ENCODE measurements at regions not wholly inside any gene's neighbourhood (a gene's known extent, or its start where the extent isn't known, plus 50 kb on each side); places are given as distances from the start of the nearest gene placed in this dataset.
A peak's percentile ranks its signal among the peaks of the same experiment; 100 is the strongest.
"Not testable (repeated sequence)": the region's sequence is repeated elsewhere in the genome, so short reads cannot be mapped to it uniquely, and the experiment has no call there.

DNA sequence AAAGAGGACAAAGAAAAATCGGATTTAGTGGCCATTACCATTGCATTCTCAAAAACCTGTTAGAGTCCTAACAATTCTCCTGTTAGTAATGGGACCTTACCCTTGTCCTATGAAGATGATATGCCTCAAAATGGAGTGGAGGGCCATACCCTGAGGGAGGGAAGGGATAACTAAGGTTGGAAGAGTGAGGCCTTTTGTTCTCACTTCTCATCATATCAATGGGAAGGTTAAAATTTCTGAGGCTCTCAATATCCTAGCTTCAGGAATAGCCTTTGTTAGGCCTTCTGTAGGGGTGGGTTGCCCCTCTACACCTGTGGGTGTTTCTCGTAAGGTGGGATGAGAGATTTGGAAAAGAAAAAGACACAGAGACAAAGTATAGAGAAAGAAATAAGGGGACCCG is 109.4 kb upstream of the SGIP1 start:
- not testable (repeated sequence) for DNase-seq

DNA sequence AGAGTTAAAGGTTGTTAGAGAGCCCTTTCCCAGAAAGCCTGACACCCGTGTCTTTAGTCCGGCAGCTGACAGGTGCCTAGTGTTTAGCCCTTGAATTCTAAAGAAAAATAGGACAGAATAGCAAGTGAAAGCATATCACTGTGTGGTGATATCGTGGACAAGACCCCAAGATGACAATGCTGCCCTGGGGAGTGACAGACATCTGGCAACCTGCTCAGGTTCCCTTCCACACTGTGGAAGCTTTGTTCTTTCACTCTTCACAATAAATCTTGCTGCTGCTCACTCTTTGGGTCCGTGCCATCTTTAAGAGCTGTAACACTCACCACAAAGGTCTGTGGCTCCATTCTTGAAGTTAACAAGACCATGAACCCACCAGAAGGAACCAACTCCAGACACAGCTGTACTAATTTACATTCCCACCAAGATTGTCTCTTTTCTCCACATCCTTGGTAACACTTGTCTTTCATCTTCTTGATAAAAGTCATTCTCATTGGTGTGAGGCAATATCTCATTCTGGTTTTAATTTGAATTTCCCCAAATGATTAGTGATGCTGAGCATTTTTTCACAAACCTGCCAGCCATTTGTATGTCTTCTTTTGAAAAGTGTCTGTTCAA is 107.6 kb upstream of the SGIP1 start:
- DNase-seq = no peak

DNA sequence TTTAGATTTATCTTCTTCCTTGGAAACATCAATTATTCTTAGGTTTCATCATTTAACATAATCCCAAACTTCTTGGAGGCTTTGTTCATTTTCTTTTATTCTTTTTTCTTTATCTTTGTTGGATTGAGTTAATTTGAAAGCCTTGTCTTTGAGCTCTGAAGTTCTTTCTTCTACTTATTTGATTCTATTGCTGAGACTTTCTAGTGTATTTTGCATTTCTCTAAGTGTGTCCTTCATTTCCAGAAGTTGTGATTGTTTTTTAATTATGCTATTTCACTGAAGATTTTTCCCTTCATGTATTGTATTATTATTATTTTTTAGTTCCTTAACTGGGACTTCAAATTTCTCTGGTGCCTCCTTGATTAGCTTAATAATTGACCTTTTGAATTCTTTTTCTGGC is 103.1 kb upstream of the SGIP1 start:
- DNase-seq = not testable (repeated sequence)

DNA sequence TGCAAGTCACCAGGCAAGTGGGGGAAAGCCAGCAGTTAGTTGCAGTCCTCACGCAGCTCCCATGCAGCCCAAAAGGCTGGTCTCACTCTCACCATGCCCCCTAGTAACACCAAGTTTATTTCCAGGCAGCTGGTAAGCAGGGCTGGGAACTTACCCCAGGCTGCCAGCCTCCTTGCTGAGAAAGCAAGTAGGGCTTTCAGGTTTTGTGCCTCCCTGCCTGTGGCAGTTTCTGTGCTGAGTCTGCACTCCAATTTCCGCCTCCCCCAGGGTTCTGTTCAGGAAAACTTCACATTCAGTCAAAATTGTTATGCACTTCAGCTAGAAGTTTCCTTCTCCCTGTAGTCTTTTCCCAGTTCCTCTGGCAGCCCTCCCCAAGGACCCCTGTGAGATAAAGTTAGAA is 102.0 kb upstream of the SGIP1 start:
- DNase-seq = no peak

DNA sequence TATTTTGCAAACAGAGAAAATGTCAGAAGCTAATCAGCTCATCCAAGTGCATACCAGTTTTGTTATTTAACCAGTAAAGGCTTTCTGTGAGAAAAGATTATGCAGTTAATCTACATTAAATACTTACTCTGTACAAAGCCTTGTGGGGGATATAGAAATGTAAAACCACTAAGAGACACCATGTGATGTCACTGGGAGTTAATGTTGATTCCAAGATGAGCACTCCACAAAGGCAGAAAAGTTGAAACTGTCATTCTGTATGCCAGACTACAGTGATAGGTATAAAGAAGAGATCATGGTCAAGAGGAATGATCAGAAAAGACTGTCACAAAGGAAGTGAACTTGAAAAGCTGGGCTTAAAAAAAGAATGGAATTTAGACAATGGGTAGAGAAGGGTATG is 100.3 kb upstream of the SGIP1 start:
- DNase-seq = no peak

DNA sequence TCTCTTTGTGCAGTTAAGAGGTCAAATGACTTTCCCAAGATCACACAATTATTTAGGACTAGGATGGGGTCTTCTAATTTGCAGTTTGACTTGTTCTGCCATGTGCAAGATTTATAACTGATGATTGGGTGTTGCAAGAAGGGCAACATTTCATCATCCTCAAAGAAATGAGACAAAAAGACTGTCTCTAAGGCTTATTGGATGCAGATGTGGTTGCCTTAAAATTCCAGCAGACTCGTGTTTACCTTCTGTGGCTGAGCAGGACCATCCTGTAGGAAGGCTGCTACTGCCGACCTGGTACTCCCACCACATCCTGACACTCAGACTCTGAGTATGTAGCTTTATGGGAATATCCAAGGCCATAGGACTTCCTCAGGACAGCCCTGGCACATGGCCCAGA is 99.9 kb upstream of the SGIP1 start:
- DNase-seq = no peak

DNA sequence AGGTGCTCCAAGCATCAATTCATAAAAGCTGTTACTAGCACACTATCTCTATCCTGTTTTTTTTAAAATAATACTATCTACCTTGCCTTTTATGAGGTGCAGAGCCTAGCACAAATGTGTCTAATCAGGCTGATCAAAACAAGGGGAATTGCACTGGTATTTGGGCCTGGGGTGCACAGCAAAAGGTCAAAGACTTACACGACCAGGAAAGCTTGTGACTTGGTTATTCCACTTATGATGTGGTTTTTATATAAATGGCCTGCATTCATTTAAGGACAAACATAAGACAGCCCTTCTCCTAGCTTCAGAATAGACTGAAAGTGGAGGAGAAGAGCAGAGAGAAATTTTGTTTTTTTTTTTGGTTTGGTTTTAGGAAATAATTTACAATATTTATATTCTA is 98.4 kb upstream of the SGIP1 start:
- no peak for DNase-seq

DNA sequence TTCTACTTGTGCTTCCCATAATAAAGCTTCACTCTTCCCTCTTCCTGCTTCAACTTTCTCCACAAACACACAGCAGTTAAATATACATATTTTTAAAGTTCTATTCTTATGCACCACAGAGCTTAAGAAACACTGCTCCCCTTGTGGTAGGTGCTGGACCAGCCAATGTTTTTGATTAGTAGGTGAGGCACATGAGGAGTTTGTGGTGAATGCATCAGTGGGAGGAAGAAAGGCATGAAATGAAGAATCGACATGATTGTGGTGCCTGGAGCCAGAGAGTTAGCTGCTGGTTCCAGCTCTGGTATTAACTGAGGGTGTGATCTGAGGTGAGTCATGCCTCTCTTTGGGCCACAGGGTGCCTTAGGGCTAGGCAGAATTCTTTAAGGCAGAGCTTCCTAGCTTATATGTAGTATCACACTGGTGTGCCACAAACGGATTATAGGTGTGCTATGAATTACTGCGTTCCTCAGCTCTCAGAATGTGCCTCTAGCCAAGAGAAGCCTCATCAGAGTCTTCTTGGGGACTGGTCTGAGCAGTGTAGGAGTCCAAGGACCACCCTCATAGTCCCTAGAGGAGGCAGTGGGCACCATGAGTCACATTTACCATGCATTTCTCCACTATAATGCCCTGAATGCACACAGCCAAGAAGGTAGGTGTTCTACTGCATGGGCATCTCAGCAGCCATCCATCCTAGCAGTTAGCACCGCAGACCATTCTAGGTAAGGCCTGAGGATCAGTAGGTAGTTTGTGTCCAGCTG is 97.4 kb upstream of the SGIP1 start:
- peak; percentile 33 to 47 for DNase-seq

DNA sequence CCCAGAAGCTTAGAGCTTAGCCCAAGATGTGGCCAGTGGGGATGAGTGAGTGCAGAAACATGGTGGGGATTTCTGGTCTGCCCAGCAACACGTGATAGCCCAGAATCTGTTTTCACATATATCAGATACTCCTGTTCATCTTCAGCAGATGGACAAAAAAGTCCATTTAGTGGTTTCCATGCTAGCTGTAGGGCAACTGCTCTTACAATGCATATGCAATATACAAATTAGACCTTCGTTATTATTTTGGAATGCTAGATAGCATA is 96.9 kb upstream of the SGIP1 start:
- DNase-seq = no peak

DNA sequence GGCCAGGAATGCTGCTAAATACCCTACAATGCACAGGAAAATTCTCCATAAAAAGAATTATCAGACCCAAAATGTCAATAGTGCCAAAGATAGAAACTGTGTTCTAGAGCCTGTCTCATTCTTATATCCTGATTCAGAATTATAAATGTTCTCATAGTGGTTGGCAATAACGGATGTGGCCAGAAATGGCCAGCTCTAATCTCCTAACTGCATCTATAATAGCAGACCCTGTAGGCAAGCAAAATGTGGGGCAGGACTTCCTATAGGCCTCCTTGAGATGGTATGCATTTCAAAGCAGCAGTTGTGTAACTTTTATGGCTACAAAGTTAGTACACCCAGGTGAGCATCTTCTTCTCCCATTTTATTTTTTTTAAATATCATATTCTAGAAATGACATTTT is 95.9 kb upstream of the SGIP1 start:
- DNase-seq = no peak

DNA sequence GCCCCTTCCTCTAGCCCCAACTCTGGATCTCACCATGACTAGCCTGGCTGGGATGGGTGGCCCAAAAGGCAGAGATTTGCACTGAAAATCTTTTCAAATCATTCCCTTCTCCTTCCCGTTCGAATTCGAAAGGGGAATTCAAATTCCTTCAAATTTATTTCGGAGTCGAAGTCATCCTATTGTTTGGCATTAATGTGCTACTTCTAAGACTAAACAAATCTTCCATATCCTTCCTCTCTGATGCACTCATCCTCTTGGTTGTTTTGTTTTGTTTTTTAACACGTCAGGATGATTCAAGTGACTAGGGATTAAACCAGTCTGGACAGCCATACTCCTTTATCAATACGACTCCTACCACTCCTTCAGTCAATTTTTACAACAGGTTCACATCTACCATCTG is 95.5 kb upstream of the SGIP1 start:
- DNase-seq = no peak

DNA sequence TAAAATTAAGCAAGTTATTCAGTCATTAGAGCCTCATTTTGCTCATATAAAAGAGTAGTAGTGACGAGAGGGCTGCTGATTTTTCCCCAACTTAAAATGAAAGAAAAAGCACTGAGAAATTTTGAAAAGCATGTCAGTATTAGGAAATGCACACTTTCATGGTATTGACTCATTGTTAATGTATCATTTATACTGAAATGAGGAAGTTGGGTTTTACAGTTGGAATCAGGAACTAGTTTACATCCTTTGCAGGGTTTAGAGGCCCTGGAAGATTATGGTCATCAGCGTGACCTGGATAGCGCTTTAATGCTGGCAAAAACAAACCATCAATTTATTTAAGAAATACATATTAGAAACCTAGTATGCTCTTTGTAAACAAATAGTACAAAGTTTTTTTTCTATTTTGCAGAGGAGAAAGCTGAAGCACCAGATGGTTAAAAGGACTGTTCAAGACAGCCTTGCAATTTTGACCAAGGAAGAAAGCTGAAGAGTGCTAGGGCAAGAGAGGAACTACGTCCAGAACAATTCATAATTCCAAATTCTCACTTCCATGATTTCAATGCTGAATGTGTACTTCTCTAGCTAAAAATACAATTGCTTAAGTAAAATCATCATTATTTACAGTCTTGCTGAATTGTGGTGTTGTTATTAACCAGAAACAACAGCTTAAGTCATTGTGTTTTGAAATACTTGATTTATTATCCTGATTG is 94.8 kb upstream of the SGIP1 start:
- DNase-seq = no peak

DNA sequence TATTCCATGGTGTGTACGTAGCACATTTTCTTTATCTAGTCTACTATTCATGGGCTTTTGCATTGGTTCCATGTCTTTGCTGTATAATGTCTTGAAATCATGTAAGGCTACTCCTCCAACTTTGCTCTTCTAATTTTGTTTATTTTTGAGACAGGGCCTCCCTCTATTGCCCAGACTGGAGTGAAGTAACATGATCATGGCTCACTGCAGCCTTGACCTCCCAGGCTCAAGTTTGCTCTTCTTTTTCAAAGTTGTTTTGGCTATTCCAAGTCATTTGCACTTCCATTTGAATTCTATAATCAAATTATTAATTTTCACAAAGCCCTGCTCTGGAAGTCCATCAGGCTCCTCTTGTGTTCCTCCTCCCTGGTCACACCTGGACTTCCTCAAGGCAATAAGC is 90.2 kb upstream of the SGIP1 start:
- DNase-seq = no peak

DNA sequence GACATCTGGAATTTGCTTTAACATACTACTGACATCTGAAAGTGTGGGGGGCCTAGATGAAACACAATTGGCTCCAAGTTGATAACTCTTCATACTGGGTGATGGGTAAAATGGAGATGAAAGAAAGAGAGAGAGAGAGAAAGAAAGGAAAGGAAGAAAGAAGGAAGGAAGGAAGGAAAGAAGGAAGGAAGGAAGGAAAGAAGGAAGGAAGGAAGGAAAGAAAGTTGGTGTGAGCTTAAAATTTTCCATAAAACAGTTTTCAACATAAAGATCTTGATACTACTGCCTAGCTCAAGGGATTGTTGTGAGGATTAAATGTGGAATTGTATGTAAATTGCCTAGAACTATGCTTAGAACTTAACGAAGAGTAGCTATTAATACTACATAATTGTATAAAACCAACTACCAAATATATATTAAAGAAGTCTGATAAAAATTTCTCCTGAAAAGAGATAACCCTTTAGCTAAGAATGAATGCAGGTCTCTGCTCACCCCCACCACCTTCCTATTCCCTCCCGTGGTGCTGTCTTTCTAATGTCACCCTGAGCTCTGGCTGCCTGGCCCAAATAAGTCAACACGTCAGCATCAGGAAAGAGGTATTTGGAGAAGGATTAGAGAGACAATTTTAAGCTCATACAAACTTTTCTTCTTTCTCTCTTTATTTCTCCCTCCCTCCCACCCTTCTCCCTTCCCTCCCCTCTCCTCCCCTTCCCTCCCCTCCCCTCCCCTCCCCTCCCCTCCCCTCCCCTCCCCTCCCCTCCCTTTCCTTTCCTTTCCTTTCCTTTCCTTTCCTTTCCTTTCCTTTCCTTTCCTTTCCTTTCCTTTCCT is 89.3 kb upstream of the SGIP1 start:
- no peak for DNase-seq

DNA sequence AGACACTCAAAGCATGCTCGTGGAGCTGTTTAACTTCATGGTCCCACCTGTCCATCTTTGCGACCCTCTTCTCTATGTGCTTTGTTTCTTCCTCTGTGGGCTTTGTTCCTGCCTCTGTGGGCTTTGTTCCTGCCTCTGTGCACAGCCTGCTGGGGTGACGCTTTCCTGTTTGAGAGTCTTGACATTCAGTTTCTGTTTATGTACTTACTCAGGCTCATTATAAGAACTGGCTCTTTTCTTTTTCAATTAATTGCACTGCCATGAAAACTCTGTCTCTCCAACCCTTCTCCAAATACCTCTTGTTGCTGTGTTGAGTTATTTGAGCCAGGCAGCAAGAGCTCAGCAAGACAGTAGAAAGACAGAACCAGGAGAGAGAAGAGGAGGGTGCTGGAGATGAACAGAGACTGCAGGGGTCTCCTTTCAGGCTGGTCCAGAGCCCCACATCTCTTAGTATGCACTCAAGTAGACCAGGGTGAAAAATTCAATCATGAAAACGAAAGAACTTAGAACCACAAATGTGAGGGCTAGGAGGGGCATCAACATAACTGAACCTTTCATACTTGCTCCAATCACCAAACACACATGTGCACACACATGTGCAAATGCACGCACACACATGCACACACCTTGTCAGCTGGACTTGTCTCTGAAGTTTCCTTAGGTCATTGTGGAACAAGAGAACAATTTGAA is 88.3 kb upstream of the SGIP1 start:
- DNase-seq = peak; percentile 50 to 52

DNA sequence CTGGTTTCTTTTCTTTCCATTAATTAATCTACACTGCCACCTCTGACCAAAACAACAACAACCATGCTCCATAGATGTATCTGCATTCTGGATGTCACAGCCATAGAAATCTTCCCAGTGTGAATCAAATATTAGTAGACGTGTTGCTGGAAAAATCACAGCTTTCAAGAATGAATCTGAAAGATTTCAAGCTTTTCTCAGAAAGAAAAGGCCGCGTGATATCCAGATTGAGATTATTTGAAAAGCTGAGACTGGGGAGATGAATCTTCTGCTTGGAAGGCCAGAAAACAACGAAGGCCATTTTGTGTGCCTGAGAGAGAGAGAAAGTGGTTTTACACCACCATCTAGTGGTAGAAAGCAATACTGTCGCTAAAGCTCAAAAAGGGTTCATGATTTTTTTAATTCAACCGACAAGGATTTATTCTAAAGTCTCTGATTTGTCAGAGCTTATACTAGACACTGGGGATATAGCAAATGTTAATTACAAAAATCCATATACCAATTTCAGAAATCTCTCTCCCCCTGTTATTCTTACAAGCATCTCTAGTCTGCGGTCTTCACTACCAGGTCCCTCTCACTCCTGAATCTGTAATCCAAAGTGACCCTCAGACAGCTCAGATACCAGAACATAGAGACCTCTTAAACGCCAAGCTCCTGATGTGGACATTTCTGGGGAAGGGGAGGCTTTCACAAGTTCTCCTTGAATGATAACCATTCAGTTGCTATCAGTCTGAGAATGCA is 87.5 kb upstream of the SGIP1 start:
- DNase-seq = no peak

DNA sequence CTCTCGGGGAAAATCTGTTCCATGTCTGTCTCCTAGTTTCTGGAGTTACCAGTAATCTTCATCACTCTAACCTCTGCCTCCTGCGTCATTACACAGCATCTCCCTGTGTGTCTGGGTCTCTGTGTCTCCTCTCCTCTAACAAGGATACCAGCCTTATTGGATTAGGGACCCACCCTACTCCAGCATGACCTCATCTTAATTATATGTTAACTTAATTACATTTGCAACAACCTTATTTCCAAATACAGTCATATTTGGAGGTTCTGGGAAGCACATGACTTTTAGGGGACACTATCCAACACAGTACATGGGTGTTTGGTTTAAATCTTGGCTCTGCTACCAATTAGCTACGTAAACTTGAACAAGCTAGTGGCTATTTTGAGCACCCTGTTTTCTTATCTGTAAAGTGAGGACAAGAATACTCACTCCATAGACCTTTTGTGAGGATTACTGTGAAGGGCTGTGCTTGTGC is 83.9 kb upstream of the SGIP1 start:
- DNase-seq = no peak

DNA sequence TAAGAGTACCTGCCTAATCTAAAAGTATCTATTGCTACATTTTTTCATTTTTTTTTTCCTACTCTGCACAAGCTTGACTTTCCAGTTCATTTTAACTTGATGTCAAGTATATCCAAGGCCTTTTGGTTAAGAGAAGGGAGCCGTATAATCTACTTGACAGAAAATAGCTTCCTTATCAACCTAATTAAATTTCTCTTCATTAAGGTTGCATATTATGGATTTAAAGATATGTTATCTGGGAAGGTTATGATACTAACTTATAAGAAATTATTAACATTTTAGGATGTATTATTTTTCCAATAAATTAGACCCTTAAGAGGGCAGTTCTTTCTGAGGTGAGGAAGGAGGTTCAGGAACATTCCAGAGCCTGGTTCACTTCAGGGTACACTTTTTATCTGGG is 83.1 kb upstream of the SGIP1 start:
- DNase-seq = no peak

DNA sequence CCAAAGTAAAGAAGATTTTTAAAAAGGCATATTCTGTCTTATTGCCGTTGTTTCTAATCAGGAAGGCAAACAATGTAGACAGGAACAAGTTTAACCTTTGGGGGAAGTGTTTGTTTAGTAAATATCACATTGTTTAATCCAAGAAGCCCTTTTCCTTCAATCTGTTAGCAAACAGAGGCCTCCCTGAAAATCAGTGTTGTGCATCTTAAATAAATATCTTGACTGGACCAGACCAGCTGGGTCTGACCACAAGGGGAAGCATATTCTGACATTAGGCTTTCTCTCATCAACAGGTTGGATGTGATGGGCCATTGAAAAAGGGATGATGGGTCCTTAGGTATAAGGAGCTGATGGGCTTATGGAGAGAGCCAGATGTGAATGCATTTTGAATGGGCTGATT is 81.8 kb upstream of the SGIP1 start:
- no peak for DNase-seq

DNA sequence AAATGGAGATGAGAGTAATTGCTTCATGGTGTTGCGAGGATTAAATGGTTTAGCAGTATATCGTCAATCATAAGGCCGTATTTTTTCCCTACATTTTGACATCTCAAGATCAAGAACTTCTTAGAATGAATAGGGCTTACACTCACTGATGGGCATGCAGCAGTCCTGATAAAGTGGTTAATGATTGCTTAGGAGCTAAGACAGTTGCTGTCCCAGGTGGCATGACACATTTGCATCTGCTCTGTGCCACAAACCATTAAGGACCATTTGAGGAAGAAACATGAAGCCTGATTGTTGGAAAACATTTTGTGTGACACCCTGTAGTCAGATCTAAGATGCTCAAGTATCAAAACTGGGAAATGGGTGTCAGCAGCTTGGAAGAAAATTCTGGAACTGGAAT is 81.0 kb upstream of the SGIP1 start:
- DNase-seq = no peak

DNA sequence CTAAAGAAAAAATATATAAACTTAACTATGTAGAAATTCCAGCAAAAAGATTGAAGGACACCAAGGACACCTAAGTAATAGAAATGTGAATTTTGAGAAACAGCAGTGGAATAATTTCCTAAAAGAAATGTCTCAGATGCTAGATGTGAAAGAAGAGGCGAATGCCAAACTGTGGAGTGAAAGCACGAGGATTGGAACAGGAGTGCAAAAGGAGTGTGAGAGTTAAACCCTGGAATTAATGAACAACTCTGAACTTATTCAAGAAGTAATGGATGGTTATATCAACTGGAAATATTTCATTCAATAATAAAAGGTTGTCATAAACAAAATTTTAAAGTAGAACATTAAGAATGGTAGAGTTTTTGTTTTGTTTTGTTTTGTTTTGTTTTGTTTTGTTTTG is 78.5 kb upstream of the SGIP1 start:
- no peak for DNase-seq

DNA sequence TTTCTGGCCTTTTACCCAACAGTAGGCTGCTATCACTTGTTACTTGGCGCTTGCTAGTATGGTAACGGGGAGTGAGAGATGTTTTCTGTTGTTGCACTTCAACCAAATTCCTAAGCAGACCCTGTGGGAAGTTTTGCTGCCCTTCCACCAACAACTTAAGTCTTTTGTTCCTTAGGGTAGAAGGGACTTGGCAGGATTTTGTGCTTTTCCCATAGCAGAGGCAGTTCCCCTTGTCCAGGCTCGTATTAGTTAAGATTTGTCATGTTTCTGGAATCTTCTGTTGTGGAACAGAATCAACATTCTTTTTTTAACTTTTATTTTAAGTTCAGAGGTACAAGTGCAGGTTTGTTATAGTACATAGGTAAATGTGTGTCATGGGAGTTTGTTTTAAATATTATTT is 73.2 kb upstream of the SGIP1 start:
- DNase-seq = no peak

Measured in activated CD4-positive, alpha-beta T cell treated with anti-CD3 and anti-CD28 coated beads, Interleukin-2, amount 50 U/mL, for 4 hours (primary cell).